OCI-LY7 (cell line): ENCODE measurements at regions not wholly inside any gene's neighbourhood (a gene's known extent, or its start where the extent isn't known, plus 50 kb on each side); places are given as distances from the start of the nearest gene placed in this dataset.

Source experiments
- BruUV-seq: library from RNA; stranded (reverse); fragments of 400-500 nt; replicated peaks from 2 replicates; lab custom pipeline; 2021; lab: Mats Ljungman, UMichigan
- CTCF ChIA-PET: fragments of 300-600 bp; sonication (Branson Sonifier 250); formaldehyde crosslinking; loops from one replicate; lab custom pipeline; 2022; ENCODE audit warnings: antibody characterized with exemption; ENCODE audit not compliant: unreplicated experiment; lab: Charles Lee
- POLR2A ChIA-PET: fragments of 300-600 bp; sonication (Branson Sonifier 250); formaldehyde crosslinking; loops from one replicate; lab custom pipeline; 2022; ENCODE audit warnings: antibody characterized with exemption; lab: Charles Lee
- DNase-seq: peaks from one replicate; pipeline ENCODE4 v3.0.0-alpha.2; 2015; ENCODE audit warnings: low spot score
- H2AFZ ChIP-seq: fragments of 200-600 bp; sonication (generic), shearing (Covaris generic); 2 replicates; pipeline ENCODE4 v1.6.1; 2014; ENCODE audit warnings: mild to moderate bottlenecking, antibody characterized with exemption, low read length, moderate library complexity
- H3K27ac ChIP-seq: fragments of 200-600 bp; sonication (generic); 2 replicates; pipeline ENCODE4 v1.5.1; 2014; ENCODE audit warnings: mixed run types, low read depth, mild to moderate bottlenecking, moderate library complexity, low read length, inconsistent platforms; ENCODE audit not compliant: poor library complexity, severe bottlenecking
- H3K36me3 ChIP-seq: fragments of 200-600 bp; sonication (generic); 2 replicates; pipeline ENCODE4 v1.6.1; 2014; ENCODE audit warnings: mild to moderate bottlenecking, antibody characterized with exemption, low read length, moderate library complexity, mixed read lengths; ENCODE audit not compliant: insufficient read depth
- H3K4me1 ChIP-seq: fragments of 200-600 bp; sonication (generic); 2 replicates; pipeline ENCODE4 v1.5.1; 2014; ENCODE audit warnings: mild to moderate bottlenecking, low read length; ENCODE audit not compliant: insufficient read depth, poor library complexity, severe bottlenecking
- H3K4me2 ChIP-seq: fragments of 200-600 bp; sonication (generic); 2 replicates; pipeline ENCODE4 v1.6.1; 2014; ENCODE audit warnings: mild to moderate bottlenecking, low read length
- H3K4me3 ChIP-seq: fragments of 200-600 bp; sonication (generic); 2 replicates; pipeline ENCODE4 v1.5.1; 2014; ENCODE audit warnings: mild to moderate bottlenecking, low read depth, low read length; ENCODE audit not compliant: poor library complexity, severe bottlenecking
- H3K79me2 ChIP-seq: fragments of 200-600 bp; sonication (generic); 2 replicates; pipeline ENCODE4 v1.6.1; 2016; ENCODE audit warnings: low read depth, mild to moderate bottlenecking, low read length, moderate library complexity, mixed read lengths; ENCODE audit not compliant: insufficient read depth
- H3K9me2 ChIP-seq: fragments of 200-600 bp; sonication (generic); 2 replicates; pipeline ENCODE4 v1.6.1; 2016; ENCODE audit warnings: mild to moderate bottlenecking, low read length, mixed read lengths; ENCODE audit not compliant: insufficient read depth
- H3K9me3 ChIP-seq: fragments of 200-600 bp; sonication (generic); 2 replicates; pipeline ENCODE4 v1.6.1; 2014; ENCODE audit warnings: mild to moderate bottlenecking, mixed run types, low read length, mixed read lengths
- H4K20me1 ChIP-seq: fragments of 200-600 bp; sonication (generic); 2 replicates; pipeline ENCODE4 v1.6.1; 2014; ENCODE audit warnings: mild to moderate bottlenecking, antibody characterized with exemption, low read length, moderate library complexity, mixed read lengths; ENCODE audit not compliant: insufficient read depth
- CTCF ChIP-seq: fragments of 200-600 bp; sonication (generic); conservative IDR thresholded peaks from 2 replicates; pipeline ENCODE4 v1.5.1; 2014; ENCODE audit warnings: mild to moderate bottlenecking, antibody characterized with exemption, low read length, moderate library complexity, mixed read lengths
- EZH2phosphoT487 ChIP-seq: fragments of 200-600 bp; sonication (generic); IDR thresholded peaks from 2 replicates; pipeline ENCODE4 v1.6.1; 2018; ENCODE audit warnings: low read depth, borderline replicate concordance, mild to moderate bottlenecking, mixed run types, antibody characterized with exemption, low read length, moderate library complexity, mixed read lengths
- intact Hi-C: fragments of 100-400 bp; cut with micrococcal nuclease; formaldehyde crosslinking; loops from one replicate; pipeline ENCODE4 v1.10.0; 2022; ENCODE audit not compliant: unreplicated experiment

DNA sequence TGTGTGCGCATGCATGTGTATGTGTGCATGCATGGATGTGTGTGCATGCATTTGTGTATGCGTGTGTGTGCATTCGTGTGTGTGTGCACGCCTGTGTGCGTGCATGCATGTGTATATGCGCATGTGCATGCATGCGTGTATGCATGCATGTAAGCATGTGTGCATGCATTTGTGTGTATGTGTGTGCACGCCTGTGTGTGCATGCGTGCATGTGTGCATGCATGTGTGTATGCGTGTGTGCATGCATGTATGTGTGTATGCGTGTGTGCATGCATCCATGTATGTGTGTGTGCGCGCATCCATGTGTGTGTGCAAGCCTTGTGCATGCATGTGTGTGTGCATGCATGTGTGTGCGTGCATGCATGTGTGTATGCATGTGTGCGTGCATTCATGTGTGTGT, 276.8 kb downstream of the PBX3 start:
- Histone ChIP-seq H3K36me3 (no peaks in the 10 kb centered on the region), H2AFZ (no peak overlapping the region), H3K79me2 (no peaks in the 10 kb centered on the region), H3K27ac (no peak overlapping the region), H3K9me2 (no peaks in the 10 kb centered on the region), H3K4me3 (no peak overlapping the region), H3K4me1 (no peaks in the 10 kb centered on the region), H4K20me1 (no peaks in the 10 kb centered on the region), H3K4me2 (no peak overlapping the region), H3K9me3 (no peaks in the 10 kb centered on the region)
- DNase-seq = no peak
- no TSS peak for BruUV-seq
- ChIA-PET CTCF (no interaction called here), POLR2A (no interaction called here)
- intact Hi-C loops = no loop called here
- TF ChIP-seq EZH2phosphoT487 = no peak
- no peak for TF ChIP-seq CTCF

DNA sequence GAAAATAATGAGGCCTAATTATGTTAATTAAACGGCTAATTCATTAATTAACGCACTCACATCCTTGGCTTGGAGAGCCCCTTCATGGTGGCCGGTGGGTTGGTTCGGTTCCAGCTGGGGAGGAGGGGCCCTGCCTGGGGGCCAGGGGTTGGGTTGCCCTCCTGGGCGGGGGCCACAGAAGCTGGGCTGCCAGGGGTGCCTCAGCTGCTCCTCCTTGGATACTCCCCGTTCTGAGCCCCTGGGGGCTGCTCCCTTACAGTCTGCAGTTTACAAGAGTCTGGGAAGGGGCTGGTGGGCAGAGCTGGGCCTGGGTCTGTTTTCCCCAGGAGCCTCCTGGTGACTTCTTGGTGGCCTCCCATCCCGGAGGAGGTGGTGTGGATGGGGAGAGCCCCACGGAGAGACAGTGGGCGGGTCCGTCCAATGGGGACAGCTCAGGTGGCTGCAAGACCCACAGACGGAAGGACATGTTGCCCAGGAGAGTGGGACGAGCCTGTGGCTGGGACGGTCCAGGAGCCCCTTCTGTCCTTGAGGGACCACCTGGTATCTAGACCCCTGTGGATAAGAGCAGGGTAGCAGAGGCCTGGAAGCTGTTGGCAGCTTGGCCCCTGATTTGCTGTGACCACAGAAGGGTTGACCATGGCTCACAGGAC, 277.5 kb downstream of the PBX3 start:
- Histone ChIP-seq H3K9me2 (no peaks in the 10 kb centered on the region), H3K4me1 (no peaks in the 10 kb centered on the region), H2AFZ (no peak overlapping the region), H4K20me1 (no peaks in the 10 kb centered on the region), H3K27ac (no peak overlapping the region), H3K4me2 (no peak overlapping the region), H3K36me3 (no peaks in the 10 kb centered on the region), H3K79me2 (no peaks in the 10 kb centered on the region), H3K9me3 (no peaks in the 10 kb centered on the region), H3K4me3 (no peak overlapping the region)
- ChIA-PET POLR2A (no interaction called here), CTCF (no interaction called here)
- TF ChIP-seq EZH2phosphoT487 = no peak
- no peak for DNase-seq
- intact Hi-C loops = no loop called here
- no TSS peak for BruUV-seq

DNA sequence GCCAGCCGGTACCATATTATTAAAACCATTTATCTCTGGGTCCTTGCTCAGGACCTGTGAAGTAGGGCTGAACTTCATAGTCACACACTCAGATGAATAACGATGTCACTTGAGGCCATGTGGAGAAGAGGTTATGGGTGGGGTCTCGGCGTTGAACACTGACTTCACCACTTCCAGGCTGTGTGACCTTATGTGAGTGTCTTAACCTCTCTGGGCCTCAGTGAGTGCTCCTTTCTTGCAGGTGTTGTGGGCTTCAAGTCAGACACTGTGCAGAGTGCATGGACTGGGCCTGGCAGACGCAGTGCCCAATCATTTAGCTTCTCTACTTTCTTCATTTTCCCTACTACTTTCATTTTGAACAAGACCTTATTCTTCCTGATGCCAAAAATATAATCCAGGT, 278.8 kb downstream of the PBX3 start:
- no peaks in the 10 kb centered on the region for H3K4me1 ChIP-seq
- no peak for DNase-seq
- POLR2A ChIA-PET = interaction anchor here (0.6 kb wide), 1 partner anchor 711 kb away, joined by 3 read pairs; no protein-coding TSS in a partner anchor
- TF ChIP-seq EZH2phosphoT487 = no peak
- TF ChIP-seq CTCF = no peak
- no peak overlapping the region for H3K4me3 ChIP-seq
- H3K4me2 ChIP-seq = no peak overlapping the region
- H3K79me2 ChIP-seq = no peaks in the 10 kb centered on the region
- no peak overlapping the region for H2AFZ ChIP-seq
- no peaks in the 10 kb centered on the region for H3K9me2 ChIP-seq
- no peak overlapping the region for H3K27ac ChIP-seq
- no TSS peak for BruUV-seq
- no peaks in the 10 kb centered on the region for H4K20me1 ChIP-seq
- CTCF ChIA-PET = no interaction called here
- intact Hi-C loops = no loop called here
- H3K9me3 ChIP-seq = no peaks in the 10 kb centered on the region
- H3K36me3 ChIP-seq = no peaks in the 10 kb centered on the region
